ENCODE measurements at regions not wholly inside any gene's neighbourhood (a gene's known extent, or its start where the extent isn't known, plus 50 kb on each side); places are given as distances from the start of the nearest gene placed in this dataset.

- TF ChIP-seq CTCF (IDR thresholded peaks at IDR 0.05) (no peak), ZFX (IDR thresholded peaks at IDR 0.05; ENCODE audit: borderline replicate concordance) (no peak)
Observed at GRCh38 chr18:73714466-73714865, 433.2 kb downstream of the FBXO15 start.

Data from 22Rv1 (cell line).